ENCODE measurements at regions not wholly inside any gene's neighbourhood (a gene's known extent, or its start where the extent isn't known, plus 50 kb on each side); places are given as distances from the start of the nearest gene placed in this dataset.

- H3K4me3 ChIP-seq: no peak overlapping the region
- no peaks in the 10 kb centered on the region for H3K27me3 ChIP-seq
- TF ChIP-seq POLR2AphosphoS5 (IDR thresholded peaks at IDR 0.05): no peak
- TF ChIP-seq CTCF (IDR thresholded peaks at IDR 0.05): no peak
- no peak for TF ChIP-seq POLR2A (IDR thresholded peaks at IDR 0.05)
- H3K4me1 ChIP-seq: no peaks in the 10 kb centered on the region
- intact Hi-C loops (cut with DNase I; ENCODE audit: low total_unique reads): no loop called here
- H3K36me3 ChIP-seq: no peaks in the 10 kb centered on the region
- H3K27ac ChIP-seq: no peak overlapping the region
- DNase-seq (ENCODE audit: low spot score in 2 of 2): no peak
- H3K9me3 ChIP-seq: peaks cover 4 to 21% of the 10 kb centered on the region in 2 donors
These were observed 247.7 kb upstream of the CNTNAP2 start for GRCh38 chr7:145868935-145869334.

GRCh38 chr7:145862212-145862611 is 254.4 kb upstream of the CNTNAP2 start:
- Histone ChIP-seq H3K4me3 (no peak overlapping the region), H3K27ac (no peak overlapping the region), H3K27me3 (no peaks in the 10 kb centered on the region), H3K9me3 (peaks cover under 1 to 7% of the 10 kb centered on the region in 2 donors), H3K4me1 (no peaks in the 10 kb centered on the region), H3K36me3 (no peaks in the 10 kb centered on the region)
- intact Hi-C loops (cut with DNase I; ENCODE audit: low total_unique reads): no loop called here
- no peak for DNase-seq (ENCODE audit: low spot score in 2 of 2)
- TF ChIP-seq CTCF (IDR thresholded peaks at IDR 0.05) (no peak), POLR2A (IDR thresholded peaks at IDR 0.05) (no peak), POLR2AphosphoS5 (IDR thresholded peaks at IDR 0.05) (no peak)

- Histone ChIP-seq H3K9me3 (peaks cover 0 to 6% of the 10 kb centered on the region in 2 donors), H3K27me3 (no peaks in the 10 kb centered on the region), H3K27ac (no peak overlapping the region), H3K36me3 (no peaks in the 10 kb centered on the region), H3K4me1 (no peaks in the 10 kb centered on the region), H3K4me3 (no peak overlapping the region)
- TF ChIP-seq POLR2AphosphoS5 (IDR thresholded peaks at IDR 0.05): no peak
- no peak for TF ChIP-seq CTCF (IDR thresholded peaks at IDR 0.05)
- TF ChIP-seq POLR2A (IDR thresholded peaks at IDR 0.05): no peak
- intact Hi-C loops (cut with DNase I; ENCODE audit: low total_unique reads): no loop called here
- DNase-seq (ENCODE audit: low spot score in 2 of 2): no peak
These were observed 255.8 kb upstream of the CNTNAP2 start for GRCh38 chr7:145860809-145861208.

- H3K27me3 ChIP-seq: no peaks in the 10 kb centered on the region
- no peak for TF ChIP-seq POLR2AphosphoS5 (IDR thresholded peaks at IDR 0.05)
- no peak for TF ChIP-seq CTCF (IDR thresholded peaks at IDR 0.05)
- TF ChIP-seq POLR2A (IDR thresholded peaks at IDR 0.05): no peak
- no peak overlapping the region for H3K4me3 ChIP-seq
- peaks cover 0 to 4% of the 10 kb centered on the region in 2 donors for H3K9me3 ChIP-seq
- no peaks in the 10 kb centered on the region for H3K4me1 ChIP-seq
- DNase-seq (ENCODE audit: low spot score in 2 of 2): no peak
- H3K27ac ChIP-seq: no peak overlapping the region
- H3K36me3 ChIP-seq: no peaks in the 10 kb centered on the region
- intact Hi-C loops (cut with DNase I; ENCODE audit: low total_unique reads): no loop called here
These were observed 266.0 kb upstream of the CNTNAP2 start for GRCh38 chr7:145850636-145851035.

- Histone ChIP-seq H3K4me3 (no peak overlapping the region), H3K27me3 (no peaks in the 10 kb centered on the region), H3K4me1 (no peaks in the 10 kb centered on the region), H3K27ac (no peak overlapping the region), H3K36me3 (no peaks in the 10 kb centered on the region), H3K9me3 (no peaks in the 10 kb centered on the region)
- DNase-seq (ENCODE audit: low spot score in 2 of 2): no peak
- TF ChIP-seq POLR2A (IDR thresholded peaks at IDR 0.05): no peak
- no peak for TF ChIP-seq CTCF (IDR thresholded peaks at IDR 0.05)
- TF ChIP-seq POLR2AphosphoS5 (IDR thresholded peaks at IDR 0.05): no peak
- intact Hi-C loops (cut with DNase I; ENCODE audit: low total_unique reads): no loop called here
These were observed 267.9 kb upstream of the CNTNAP2 start for GRCh38 chr7:145848691-145849090.

Data from breast epithelium (tissue), 4 donors.